ENCODE measurements at regions not wholly inside any gene's neighbourhood (a gene's known extent, or its start where the extent isn't known, plus 50 kb on each side); places are given as distances from the start of the nearest gene placed in this dataset.
A peak's percentile ranks its signal among the peaks of the same experiment; 100 is the strongest.
"Not testable (repeated sequence)": the region's sequence is repeated elsewhere in the genome, so short reads cannot be mapped to it uniquely, and the experiment has no call there.

GRCh38 chr1:204782118-204782700 is 88.5 kb upstream of the NFASC start:
- no peak for DNase-seq (ENCODE audit: low spot score)

- DNase-seq (ENCODE audit: low spot score) = not testable (repeated sequence)
Observed at GRCh38 chr1:204785023-204785422, 85.6 kb upstream of the NFASC start.

- no peak for DNase-seq (ENCODE audit: low spot score)
Observed at GRCh38 chr1:204788470-204788869, 82.2 kb upstream of the NFASC start.

GRCh38 chr1:204791453-204792353 is 79.0 kb upstream of the NFASC start:
- peak; percentile 64 for DNase-seq (ENCODE audit: low spot score)

- DNase-seq (ENCODE audit: low spot score) = no peak
Observed at GRCh38 chr1:204792354-204792692, 78.3 kb upstream of the NFASC start.

GRCh38 chr1:204793259-204793914 is 77.3 kb upstream of the NFASC start:
- DNase-seq (ENCODE audit: low spot score) = no peak

- DNase-seq (ENCODE audit: low spot score) = not testable (repeated sequence)
Observed at GRCh38 chr1:204796886-204797285, 73.8 kb upstream of the NFASC start.

- DNase-seq (ENCODE audit: low spot score) = no peak
Observed at GRCh38 chr1:204797401-204797800, 73.3 kb upstream of the NFASC start.

GRCh38 chr1:204799630-204800029 is 71.0 kb upstream of the NFASC start:
- no peak for DNase-seq (ENCODE audit: low spot score)

GRCh38 chr1:204801211-204801610 is 69.5 kb upstream of the NFASC start:
- no peak for DNase-seq (ENCODE audit: low spot score)

- no peak for DNase-seq (ENCODE audit: low spot score)
Observed at GRCh38 chr1:204802401-204803175, 68.1 kb upstream of the NFASC start.

GRCh38 chr1:204803607-204804006 is 67.1 kb upstream of the NFASC start:
- DNase-seq (ENCODE audit: low spot score) = no peak

- DNase-seq (ENCODE audit: low spot score) = peak; percentile 87
Observed at GRCh38 chr1:204806943-204807687, 63.5 kb upstream of the NFASC start.

GRCh38 chr1:204809488-204809887 is 61.2 kb upstream of the NFASC start:
- no peak for DNase-seq (ENCODE audit: low spot score)

- DNase-seq (ENCODE audit: low spot score) = no peak
Observed at GRCh38 chr1:204812842-204813241, 57.8 kb upstream of the NFASC start.

GRCh38 chr1:204813522-204813921 is 57.1 kb upstream of the NFASC start:
- no peak for DNase-seq (ENCODE audit: low spot score)

- no peak for DNase-seq (ENCODE audit: low spot score)
Observed at GRCh38 chr1:204814166-204814884, 56.3 kb upstream of the NFASC start.

GRCh38 chr1:204817341-204817740 is 53.3 kb upstream of the NFASC start:
- no peak for DNase-seq (ENCODE audit: low spot score)

GRCh38 chr1:204818998-204819397 is 51.7 kb upstream of the NFASC start:
- no peak for DNase-seq (ENCODE audit: low spot score)

GRCh38 chr1:204819495-204819894 is 51.2 kb upstream of the NFASC start:
- DNase-seq (ENCODE audit: low spot score) = no peak

Measured in AG08396 (cell line).